HL-60 (cell line): ENCODE measurements at regions not wholly inside any gene's neighbourhood (a gene's known extent, or its start where the extent isn't known, plus 50 kb on each side); places are given as distances from the start of the nearest gene placed in this dataset.
A peak's percentile ranks its signal among the peaks of the same experiment; 100 is the strongest.

Experiments
- DNase-seq, 2 experiments: peaks; one replicate each; pipeline ENCODE4 v3.0.0-alpha.2; 2010 to 2020; ENCODE audit warnings: low read depth in 1 of 2, low spot score in 1 of 2
- H3K27ac ChIP-seq: fragments of 250-450 bp; sonication (Bioruptor Pico); replicated peaks from 2 replicates; pipeline ENCODE4 v1.5.1; 2020; ENCODE audit warnings: mild to moderate bottlenecking, moderate library complexity
- H3K27me3 ChIP-seq: fragments of 250-450 bp; sonication (Bioruptor Pico); 2 replicates; pipeline ENCODE4 v1.5.1; 2021; ENCODE audit warnings: mild to moderate bottlenecking, moderate library complexity; ENCODE audit not compliant: insufficient read depth, poor library complexity, severe bottlenecking
- H3K4me3 ChIP-seq: replicated peaks from 2 replicates; pipeline ENCODE4 v1.5.1; 2011; ENCODE audit warnings: mild to moderate bottlenecking, control low read depth, low read length; ENCODE audit not compliant: insufficient read depth
- GABPA ChIP-seq: IDR thresholded peaks from 2 replicates; pipeline ENCODE4 v1.6.1; 2012; ENCODE audit warnings: low read depth
- POLR2AphosphoS5 ChIP-seq: IDR thresholded peaks from 2 replicates; pipeline ENCODE4 v1.6.1; 2012; ENCODE audit warnings: low read depth
- REST ChIP-seq: IDR thresholded peaks from 2 replicates; pipeline ENCODE4 v1.6.1; 2012; ENCODE audit warnings: low read depth; ENCODE audit not compliant: insufficient replicate concordance
- SPI1 ChIP-seq: IDR thresholded peaks from 2 replicates; pipeline ENCODE4 v1.6.1; 2012; ENCODE audit warnings: low read depth, mild to moderate bottlenecking, borderline replicate concordance
- TF ChIP-seq, protein P1 (sequence below): IDR thresholded peaks from one replicate; pipeline ENCODE4 v1.5.1; 2011; ENCODE audit warnings: low read length, control low read depth, inconsistent platforms; ENCODE audit not compliant: insufficient read depth

DNA sequence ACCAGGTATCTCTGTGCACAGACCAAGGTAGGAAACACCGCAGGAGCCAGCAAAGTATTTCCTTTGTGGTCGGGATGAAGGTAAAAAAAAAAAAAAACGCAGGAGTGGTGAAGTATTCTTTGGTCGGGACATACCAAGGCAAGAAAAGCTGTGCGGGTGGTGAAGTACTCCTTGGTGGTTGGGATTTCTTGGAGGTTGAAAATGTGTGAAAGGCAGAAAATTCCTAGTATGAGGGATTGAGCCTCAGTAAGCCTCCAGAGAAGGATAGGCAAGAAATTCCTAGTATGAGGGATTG, 802.6 kb downstream of the PLA2G4A start:
- TF ChIP-seq POLR2AphosphoS5 (no peak), SPI1 (no peak), GABPA (no peak), REST (no peak)
- TF ChIP-seq, protein P1, sequence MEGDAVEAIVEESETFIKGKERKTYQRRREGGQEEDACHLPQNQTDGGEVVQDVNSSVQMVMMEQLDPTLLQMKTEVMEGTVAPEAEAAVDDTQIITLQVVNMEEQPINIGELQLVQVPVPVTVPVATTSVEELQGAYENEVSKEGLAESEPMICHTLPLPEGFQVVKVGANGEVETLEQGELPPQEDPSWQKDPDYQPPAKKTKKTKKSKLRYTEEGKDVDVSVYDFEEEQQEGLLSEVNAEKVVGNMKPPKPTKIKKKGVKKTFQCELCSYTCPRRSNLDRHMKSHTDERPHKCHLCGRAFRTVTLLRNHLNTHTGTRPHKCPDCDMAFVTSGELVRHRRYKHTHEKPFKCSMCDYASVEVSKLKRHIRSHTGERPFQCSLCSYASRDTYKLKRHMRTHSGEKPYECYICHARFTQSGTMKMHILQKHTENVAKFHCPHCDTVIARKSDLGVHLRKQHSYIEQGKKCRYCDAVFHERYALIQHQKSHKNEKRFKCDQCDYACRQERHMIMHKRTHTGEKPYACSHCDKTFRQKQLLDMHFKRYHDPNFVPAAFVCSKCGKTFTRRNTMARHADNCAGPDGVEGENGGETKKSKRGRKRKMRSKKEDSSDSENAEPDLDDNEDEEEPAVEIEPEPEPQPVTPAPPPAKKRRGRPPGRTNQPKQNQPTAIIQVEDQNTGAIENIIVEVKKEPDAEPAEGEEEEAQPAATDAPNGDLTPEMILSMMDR, result no peak
- DNase-seq, result no peak
- H3K27ac ChIP-seq, result no peak overlapping the region
- no peaks in the 10 kb centered on the region for H3K27me3 ChIP-seq
- H3K4me3 ChIP-seq, result no peak overlapping the region

DNA sequence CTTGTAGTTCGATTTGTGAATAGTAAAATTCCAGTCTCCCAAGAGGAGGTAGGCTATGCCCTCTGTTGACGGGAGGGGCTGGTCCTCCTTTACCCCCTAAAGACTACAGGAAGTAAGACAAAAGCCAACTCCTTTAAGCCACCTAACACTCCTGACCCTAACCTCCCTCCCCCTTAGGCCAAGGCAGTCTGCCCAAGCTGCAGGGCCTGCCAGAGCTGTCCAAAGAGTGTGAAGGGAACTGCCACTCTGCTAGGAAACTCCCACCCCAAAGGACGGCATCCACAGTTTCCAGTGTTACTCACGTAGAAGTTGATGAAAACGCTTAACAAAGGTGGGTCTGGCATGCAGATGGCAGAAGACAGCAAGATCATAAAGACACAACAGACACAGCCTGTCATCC, 803.2 kb downstream of the PLA2G4A start:
- Histone ChIP-seq H3K4me3 (no peak overlapping the region), H3K27me3 (no peaks in the 10 kb centered on the region), H3K27ac (no peak overlapping the region)
- no peak for DNase-seq
- no peak for TF ChIP-seq SPI1
- no peak for TF ChIP-seq GABPA
- TF ChIP-seq REST, result no peak
- TF ChIP-seq, protein P1, result no peak
- TF ChIP-seq POLR2AphosphoS5, result no peak

DNA sequence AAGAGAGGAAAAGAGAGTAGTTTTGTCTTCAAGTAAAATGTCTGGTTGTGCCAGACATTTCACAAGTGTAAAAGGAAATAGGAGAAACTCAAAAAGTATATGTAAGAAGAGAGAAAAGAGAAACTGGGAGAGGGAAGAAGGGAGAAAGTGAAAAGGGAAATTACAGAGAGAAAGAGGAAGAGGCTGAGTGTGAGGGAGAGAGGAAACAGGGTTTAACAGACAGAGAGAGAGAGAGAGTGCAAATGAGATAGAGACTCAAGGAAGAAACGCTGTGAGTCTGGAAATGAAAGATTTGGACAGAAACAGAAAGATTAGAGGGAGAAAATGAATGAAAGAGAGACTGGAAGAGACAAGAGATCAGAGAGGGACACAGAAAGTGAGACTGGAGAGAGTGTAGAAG, 806.2 kb downstream of the PLA2G4A start:
- Histone ChIP-seq H3K27me3 (no peaks in the 10 kb centered on the region), H3K27ac (peak overlapping the region; percentile 34), H3K4me3 (no peak overlapping the region)
- peak in 1 of 2 experiments; percentile 21 for DNase-seq
- TF ChIP-seq, protein P1, result no peak
- TF ChIP-seq GABPA (no peak), SPI1 (peak; percentile 90)

DNA sequence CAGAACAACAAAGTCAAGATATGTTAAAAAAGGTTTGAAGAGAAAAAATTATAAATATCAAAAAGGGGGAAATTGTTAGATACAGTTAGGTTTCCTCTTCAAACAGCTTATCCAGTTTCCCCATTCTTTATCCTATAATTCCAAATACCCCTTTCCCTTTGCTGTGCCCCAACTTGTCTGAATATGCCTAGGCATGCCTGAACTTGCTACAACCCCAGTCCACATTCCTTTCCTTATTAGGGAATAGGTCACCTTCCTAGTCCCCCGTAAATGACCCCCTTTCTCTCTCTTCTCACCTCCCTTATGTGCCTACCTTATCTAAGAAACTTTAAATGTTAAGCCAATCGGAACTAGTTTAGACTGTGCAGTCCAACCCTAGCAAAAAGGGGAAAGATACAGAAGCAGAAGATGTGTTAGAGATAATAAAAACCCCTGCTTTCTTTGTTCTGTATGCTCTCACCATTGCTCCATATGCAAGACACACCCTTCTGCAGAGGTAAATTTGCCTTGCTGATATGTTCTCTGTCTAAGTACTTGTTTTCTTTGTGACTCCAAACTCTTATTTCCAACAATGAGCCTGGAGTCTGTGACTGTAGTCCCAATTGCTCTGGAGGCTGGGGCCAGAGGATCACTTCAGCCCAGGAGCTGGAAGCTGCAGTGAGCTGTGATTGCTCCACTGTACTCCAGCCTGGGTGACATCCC, 810.1 kb downstream of the PLA2G4A start:
- no peak for DNase-seq
- Histone ChIP-seq H3K4me3 (no peak overlapping the region), H3K27me3 (no peaks in the 10 kb centered on the region), H3K27ac (no peak overlapping the region)
- TF ChIP-seq SPI1 (no peak), GABPA (no peak), POLR2AphosphoS5 (no peak), REST (no peak)
- TF ChIP-seq, protein P1, result no peak
